ENCODE measurements at regions not wholly inside any gene's neighbourhood (a gene's known extent, or its start where the extent isn't known, plus 50 kb on each side); places are given as distances from the start of the nearest gene placed in this dataset.
"Not testable (repeated sequence)": the region's sequence is repeated elsewhere in the genome, so short reads cannot be mapped to it uniquely, and the experiment has no call there.

DNA sequence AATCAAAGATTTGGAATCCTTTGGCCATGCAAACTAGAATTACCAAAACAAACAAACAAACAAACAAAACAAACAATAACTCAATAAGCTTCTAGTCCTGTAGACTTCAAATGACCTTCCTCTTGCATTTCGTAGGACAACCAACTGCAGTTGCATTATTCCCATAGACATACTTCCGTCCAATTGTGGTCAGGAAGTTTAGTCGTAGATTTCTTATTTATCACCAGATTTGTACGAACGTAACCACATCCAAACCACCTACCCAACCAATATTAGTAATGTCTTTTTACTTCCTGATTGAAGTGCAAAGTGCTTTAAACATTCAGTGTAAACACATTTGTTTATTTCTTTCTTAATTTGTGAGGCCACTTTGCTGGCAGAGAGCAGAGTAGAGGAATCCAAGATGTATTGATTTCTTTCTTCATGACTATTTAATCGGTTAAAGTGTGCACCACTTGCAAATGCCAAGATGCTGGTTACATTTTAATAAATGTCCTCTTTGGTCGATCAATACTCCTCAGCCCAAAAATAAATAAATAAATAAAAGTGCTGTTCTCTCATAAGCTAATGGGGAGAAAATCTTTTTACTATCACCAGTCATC lies 1745.6 kb upstream of the CELF4 start:
- Histone ChIP-seq H3K79me2 (ENCODE audit: insufficient read depth, low read length) (no peaks in the 10 kb centered on the region), H3K4me3 (ENCODE audit: insufficient read depth, low read length, poor library complexity, severe bottlenecking) (no peak overlapping the region), H3K9me3 (ENCODE audit: insufficient read depth, low read length) (peaks cover 3% of the 10 kb centered on the region; the same call in 1 of the 2 replicates), H2AFZ (ENCODE audit: low read depth, low read length, severe bottlenecking) (no peak overlapping the region), H3F3A (ENCODE audit: insufficient read depth) (no peaks in the 10 kb centered on the region), H4K20me1 (ENCODE audit: low read depth, low read length) (no peaks in the 10 kb centered on the region), H3K9ac (ENCODE audit: low read length) (no peak overlapping the region), H3K36me3 (ENCODE audit: low read length) (0 out of 2 replicates have a peak, but pooled peaks cover 3% of the 10 kb centered on the region), H3K9me2 (replicated peaks; ENCODE audit: insufficient read depth, low read length) (no peaks in the 10 kb centered on the region; the same call in 1 of the 2 replicates), H3K27ac (ENCODE audit: low read depth, low read length) (no peak overlapping the region), H3K27me3 (ENCODE audit: low read length) (no peaks in the 10 kb centered on the region), H3K4me2 (ENCODE audit: low read depth, low read length, poor library complexity, severe bottlenecking) (no peak overlapping the region)
- TF ChIP-seq EZH2phosphoT487 (conservative IDR thresholded peaks at IDR 0.05; ENCODE audit: low read length): no peak
- TF ChIP-seq, protein P1, sequence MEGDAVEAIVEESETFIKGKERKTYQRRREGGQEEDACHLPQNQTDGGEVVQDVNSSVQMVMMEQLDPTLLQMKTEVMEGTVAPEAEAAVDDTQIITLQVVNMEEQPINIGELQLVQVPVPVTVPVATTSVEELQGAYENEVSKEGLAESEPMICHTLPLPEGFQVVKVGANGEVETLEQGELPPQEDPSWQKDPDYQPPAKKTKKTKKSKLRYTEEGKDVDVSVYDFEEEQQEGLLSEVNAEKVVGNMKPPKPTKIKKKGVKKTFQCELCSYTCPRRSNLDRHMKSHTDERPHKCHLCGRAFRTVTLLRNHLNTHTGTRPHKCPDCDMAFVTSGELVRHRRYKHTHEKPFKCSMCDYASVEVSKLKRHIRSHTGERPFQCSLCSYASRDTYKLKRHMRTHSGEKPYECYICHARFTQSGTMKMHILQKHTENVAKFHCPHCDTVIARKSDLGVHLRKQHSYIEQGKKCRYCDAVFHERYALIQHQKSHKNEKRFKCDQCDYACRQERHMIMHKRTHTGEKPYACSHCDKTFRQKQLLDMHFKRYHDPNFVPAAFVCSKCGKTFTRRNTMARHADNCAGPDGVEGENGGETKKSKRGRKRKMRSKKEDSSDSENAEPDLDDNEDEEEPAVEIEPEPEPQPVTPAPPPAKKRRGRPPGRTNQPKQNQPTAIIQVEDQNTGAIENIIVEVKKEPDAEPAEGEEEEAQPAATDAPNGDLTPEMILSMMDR (IDR thresholded peaks at IDR 0.05; ENCODE audit: insufficient read depth, low read length, poor library complexity, severe bottlenecking): no peak

DNA sequence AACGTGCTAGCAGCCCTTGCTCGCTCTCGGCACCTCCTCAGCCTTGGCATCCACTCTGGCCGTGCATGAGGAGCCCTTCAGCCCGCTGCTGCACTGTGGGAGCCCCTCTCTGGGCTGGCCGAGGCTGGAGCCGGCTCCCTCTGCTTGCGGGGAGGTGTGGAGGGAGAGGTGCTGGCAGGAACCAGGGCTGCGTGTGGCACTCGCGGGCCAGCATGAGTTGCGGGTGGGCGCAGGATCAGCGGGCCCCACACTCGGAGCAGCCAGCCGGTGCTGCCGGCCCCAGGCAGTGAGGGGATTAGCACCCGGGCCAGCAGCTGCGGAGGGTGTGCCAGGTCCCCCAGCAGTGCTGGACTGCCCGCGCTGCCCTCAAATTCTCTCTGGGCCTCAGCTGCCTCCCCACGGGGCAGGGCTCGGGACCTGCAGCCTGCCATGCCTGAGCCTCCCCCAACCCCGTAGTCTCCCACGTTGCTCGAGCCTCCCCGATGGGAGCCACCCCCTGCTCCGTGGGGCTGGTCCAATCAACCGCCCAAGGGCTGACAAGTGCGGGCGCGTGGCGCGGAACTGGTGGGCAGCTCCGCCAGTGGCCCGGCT lies 1743.4 kb upstream of the CELF4 start:
- H3F3A ChIP-seq (ENCODE audit: insufficient read depth); H3K79me2 ChIP-seq (ENCODE audit: insufficient read depth, low read length); H3K4me3 ChIP-seq (ENCODE audit: insufficient read depth, low read length, poor library complexity, severe bottlenecking); H3K9me3 ChIP-seq (ENCODE audit: insufficient read depth, low read length); H3K4me2 ChIP-seq (ENCODE audit: low read depth, low read length, poor library complexity, severe bottlenecking); H3K27me3 ChIP-seq (ENCODE audit: low read length); H4K20me1 ChIP-seq (ENCODE audit: low read depth, low read length); H2AFZ ChIP-seq (ENCODE audit: low read depth, low read length, severe bottlenecking); H3K9ac ChIP-seq (ENCODE audit: low read length); H3K9me2 ChIP-seq (replicated peaks; ENCODE audit: insufficient read depth, low read length); H3K36me3 ChIP-seq (ENCODE audit: low read length); H3K27ac ChIP-seq (ENCODE audit: low read depth, low read length): not testable (repeated sequence)

- TF ChIP-seq, protein P1 (IDR thresholded peaks at IDR 0.05; ENCODE audit: insufficient read depth, low read length, poor library complexity, severe bottlenecking): no peak
Measured at GRCh38 chr18:39305766-39306165, 1740.2 kb upstream of the CELF4 start.

GRCh38 chr18:39302481-39302880 lies 1736.9 kb upstream of the CELF4 start:
- Histone ChIP-seq H3K36me3 (ENCODE audit: low read length) (no peaks in the 10 kb centered on the region), H4K20me1 (ENCODE audit: low read depth, low read length) (no peaks in the 10 kb centered on the region), H3K4me3 (ENCODE audit: insufficient read depth, low read length, poor library complexity, severe bottlenecking) (no peak overlapping the region), H2AFZ (ENCODE audit: low read depth, low read length, severe bottlenecking) (no peak overlapping the region), H3K27me3 (ENCODE audit: low read length) (no peaks in the 10 kb centered on the region), H3F3A (ENCODE audit: insufficient read depth) (no peaks in the 10 kb centered on the region), H3K9ac (ENCODE audit: low read length) (no peak overlapping the region), H3K79me2 (ENCODE audit: insufficient read depth, low read length) (no peaks in the 10 kb centered on the region), H3K27ac (ENCODE audit: low read depth, low read length) (no peak overlapping the region), H3K9me3 (ENCODE audit: insufficient read depth, low read length) (no peaks in the 10 kb centered on the region), H3K4me2 (ENCODE audit: low read depth, low read length, poor library complexity, severe bottlenecking) (no peak overlapping the region), H3K9me2 (replicated peaks; ENCODE audit: insufficient read depth, low read length) (no peaks in the 10 kb centered on the region)
- no peak for TF ChIP-seq EZH2phosphoT487 (conservative IDR thresholded peaks at IDR 0.05; ENCODE audit: low read length)
- TF ChIP-seq, protein P1 (IDR thresholded peaks at IDR 0.05; ENCODE audit: insufficient read depth, low read length, poor library complexity, severe bottlenecking): no peak

More at GRCh38 chr18:39305766-39306165, 1740.2 kb upstream of the CELF4 start:
- Histone ChIP-seq H3K27ac (ENCODE audit: low read depth, low read length) (no peak overlapping the region), H3K4me2 (ENCODE audit: low read depth, low read length, poor library complexity, severe bottlenecking) (no peak overlapping the region), H3K9ac (ENCODE audit: low read length) (no peak overlapping the region), H3F3A (ENCODE audit: insufficient read depth) (no peaks in the 10 kb centered on the region), H3K9me3 (ENCODE audit: insufficient read depth, low read length) (peaks cover 3% of the 10 kb centered on the region; the same call in 1 of the 2 replicates), H4K20me1 (ENCODE audit: low read depth, low read length) (no peaks in the 10 kb centered on the region), H2AFZ (ENCODE audit: low read depth, low read length, severe bottlenecking) (no peak overlapping the region), H3K9me2 (replicated peaks; ENCODE audit: insufficient read depth, low read length) (no peaks in the 10 kb centered on the region), H3K4me3 (ENCODE audit: insufficient read depth, low read length, poor library complexity, severe bottlenecking) (no peak overlapping the region), H3K79me2 (ENCODE audit: insufficient read depth, low read length) (no peaks in the 10 kb centered on the region), H3K27me3 (ENCODE audit: low read length) (no peaks in the 10 kb centered on the region), H3K36me3 (ENCODE audit: low read length) (0 out of 2 replicates have a peak, but pooled peaks cover 3% of the 10 kb centered on the region)

Data from SU-DHL-6 (cell line).